Keratinocyte (primary cell): ENCODE measurements at regions not wholly inside any gene's neighbourhood (a gene's known extent, or its start where the extent isn't known, plus 50 kb on each side); places are given as distances from the start of the nearest gene placed in this dataset.

Experiments used
- DNase-seq: peaks from one replicate; pipeline ENCODE4 v3.0.0-alpha.2; 2011; ENCODE audit warnings: low read depth, missing footprints, low spot score
- FAIRE-seq: peaks from 2 replicates; lab custom pipeline; 2011; peaks lifted over from hg19 to GRCh38; lab: Jason Lieb, UNC
- H2AFZ ChIP-seq: 2 replicates; pipeline ENCODE4 v1.6.0; 2012; ENCODE audit warnings: low read length, control low read depth, inconsistent platforms; ENCODE audit not compliant: control insufficient read depth
- H3K27ac ChIP-seq: 2 replicates; pipeline ENCODE4 v1.5.1; 2011; ENCODE audit warnings: low read length; ENCODE audit not compliant: control insufficient read depth, insufficient read depth
- H3K27me3 ChIP-seq: 3 replicates; pipeline ENCODE4 v1.6.0; 2011; ENCODE audit warnings: low read length; ENCODE audit not compliant: control insufficient read depth, insufficient read depth; ENCODE audit errors: extremely low read depth
- H3K36me3 ChIP-seq, 2 experiments: 2 replicates in 1 of 2; 3 replicates in 1 of 2; pipeline ENCODE4 v1.5.1; 2011; ENCODE audit warnings: low read length in 2 of 2, mild to moderate bottlenecking in 1 of 2; ENCODE audit not compliant: control insufficient read depth in 2 of 2, insufficient read depth in 2 of 2; ENCODE audit errors: extremely low read depth in 1 of 2
- H3K4me1 ChIP-seq: 3 replicates; pipeline ENCODE4 v1.5.1; 2011; ENCODE audit warnings: low read length; ENCODE audit not compliant: control insufficient read depth, insufficient read depth; ENCODE audit errors: extremely low read depth
- H3K4me2 ChIP-seq: 3 replicates; pipeline ENCODE4 v1.6.0; 2011; ENCODE audit warnings: low read depth, low read length; ENCODE audit not compliant: control insufficient read depth, insufficient read depth; ENCODE audit errors: extremely low read depth
- H3K4me3 ChIP-seq, 3 experiments: fragments of 200-600 bp in 1 of 3; sonication (generic) in 1 of 3; 2 replicates in 2 of 3; 3 replicates in 1 of 3; pipeline ENCODE4 v1.5.1; 2011 to 2016; ENCODE audit warnings: low read length in 3 of 3, mild to moderate bottlenecking in 3 of 3, control low read depth in 2 of 3, inconsistent platforms in 1 of 3, low read depth in 1 of 3, mixed read lengths in 1 of 3, mixed run types in 1 of 3, moderate library complexity in 1 of 3; ENCODE audit not compliant: control insufficient read depth in 2 of 3, insufficient read depth in 2 of 3; ENCODE audit errors: extremely low read depth in 1 of 3
- H3K79me2 ChIP-seq: 2 replicates; pipeline ENCODE4 v1.6.0; 2012; ENCODE audit warnings: low read length; ENCODE audit not compliant: control insufficient read depth, insufficient read depth
- H3K9ac ChIP-seq: 3 replicates; pipeline ENCODE4 v1.6.0; 2011; ENCODE audit warnings: low read length; ENCODE audit not compliant: control insufficient read depth, insufficient read depth; ENCODE audit errors: extremely low read depth
- H3K9me1 ChIP-seq: 3 replicates; pipeline ENCODE4 v1.6.0; 2011; ENCODE audit warnings: low read length; ENCODE audit not compliant: control insufficient read depth, insufficient read depth; ENCODE audit errors: extremely low read depth
- H3K9me3 ChIP-seq: 2 replicates; pipeline ENCODE4 v1.5.1; 2012; ENCODE audit warnings: low read depth, low read length; ENCODE audit not compliant: control insufficient read depth
- H4K20me1 ChIP-seq: 3 replicates; pipeline ENCODE4 v1.6.0; 2011; ENCODE audit warnings: low read length; ENCODE audit not compliant: control insufficient read depth, insufficient read depth; ENCODE audit errors: extremely low read depth
- EZH2 ChIP-seq: IDR thresholded peaks from one replicate; pipeline ENCODE4 v1.6.1; 2012; ENCODE audit warnings: inconsistent platforms, mild to moderate bottlenecking, low read length, moderate library complexity
- dilution Hi-C: fragments of 300-500 bp; cut with MboI; formaldehyde crosslinking; loops from one replicate; pipeline ENCODE4 v1.7.0; 2020; ENCODE audit warnings: low sequenced_read_pairs; ENCODE audit not compliant: extremely low pct_ligation_motif_present
- TF ChIP-seq, protein P1 (sequence below), 3 experiments: IDR thresholded peaks in 1 of 3; conservative IDR thresholded peaks in 1 of 3; optimal IDR thresholded peaks in 1 of 3; 2 replicates in 2 of 3; 3 replicates in 1 of 3; pipeline versions ENCODE3 to v1.5.1; 2011; ENCODE audit warnings: low read length in 3 of 3, mild to moderate bottlenecking in 3 of 3, moderate library complexity in 2 of 3, control low read depth in 1 of 3, inconsistent platforms in 1 of 3; ENCODE audit not compliant: insufficient read depth in 2 of 3; ENCODE audit errors: extremely low read depth in 1 of 3

DNA sequence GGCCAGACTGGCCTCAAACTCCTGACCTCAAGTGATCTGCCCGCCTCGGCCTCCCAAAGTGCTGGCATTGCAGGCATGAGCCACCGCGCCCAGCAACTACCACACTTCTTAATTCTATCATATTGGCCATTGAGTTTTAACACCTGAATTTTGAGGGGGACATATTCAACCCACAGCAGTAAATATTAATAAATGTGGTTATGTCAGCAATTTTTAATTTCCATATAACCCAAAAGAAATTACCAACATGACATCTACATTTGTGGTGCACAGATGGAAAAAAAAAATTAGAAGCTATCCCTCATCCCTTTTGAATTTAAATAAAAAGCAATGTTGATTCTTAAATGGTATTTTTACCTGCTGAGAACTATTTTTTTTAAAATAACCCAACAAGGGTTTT, 88.7 kb downstream of the SLITRK6 start:
- Histone ChIP-seq H3K27ac (no peak overlapping the region), H4K20me1 (no peaks in the 10 kb centered on the region)
- TF ChIP-seq EZH2, result no peak
- TF ChIP-seq, protein P1, sequence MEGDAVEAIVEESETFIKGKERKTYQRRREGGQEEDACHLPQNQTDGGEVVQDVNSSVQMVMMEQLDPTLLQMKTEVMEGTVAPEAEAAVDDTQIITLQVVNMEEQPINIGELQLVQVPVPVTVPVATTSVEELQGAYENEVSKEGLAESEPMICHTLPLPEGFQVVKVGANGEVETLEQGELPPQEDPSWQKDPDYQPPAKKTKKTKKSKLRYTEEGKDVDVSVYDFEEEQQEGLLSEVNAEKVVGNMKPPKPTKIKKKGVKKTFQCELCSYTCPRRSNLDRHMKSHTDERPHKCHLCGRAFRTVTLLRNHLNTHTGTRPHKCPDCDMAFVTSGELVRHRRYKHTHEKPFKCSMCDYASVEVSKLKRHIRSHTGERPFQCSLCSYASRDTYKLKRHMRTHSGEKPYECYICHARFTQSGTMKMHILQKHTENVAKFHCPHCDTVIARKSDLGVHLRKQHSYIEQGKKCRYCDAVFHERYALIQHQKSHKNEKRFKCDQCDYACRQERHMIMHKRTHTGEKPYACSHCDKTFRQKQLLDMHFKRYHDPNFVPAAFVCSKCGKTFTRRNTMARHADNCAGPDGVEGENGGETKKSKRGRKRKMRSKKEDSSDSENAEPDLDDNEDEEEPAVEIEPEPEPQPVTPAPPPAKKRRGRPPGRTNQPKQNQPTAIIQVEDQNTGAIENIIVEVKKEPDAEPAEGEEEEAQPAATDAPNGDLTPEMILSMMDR (optimal IDR thresholded peaks at IDR 0.05 in 1 of 3, IDR thresholded peaks at IDR 0.05 in 1 of 3, conservative IDR thresholded peaks at IDR 0.05 in 1 of 3; ENCODE audit: extremely low read depth in 1 of 3, insufficient read depth in 2 of 3, low read length in 3 of 3), result no peak

DNA sequence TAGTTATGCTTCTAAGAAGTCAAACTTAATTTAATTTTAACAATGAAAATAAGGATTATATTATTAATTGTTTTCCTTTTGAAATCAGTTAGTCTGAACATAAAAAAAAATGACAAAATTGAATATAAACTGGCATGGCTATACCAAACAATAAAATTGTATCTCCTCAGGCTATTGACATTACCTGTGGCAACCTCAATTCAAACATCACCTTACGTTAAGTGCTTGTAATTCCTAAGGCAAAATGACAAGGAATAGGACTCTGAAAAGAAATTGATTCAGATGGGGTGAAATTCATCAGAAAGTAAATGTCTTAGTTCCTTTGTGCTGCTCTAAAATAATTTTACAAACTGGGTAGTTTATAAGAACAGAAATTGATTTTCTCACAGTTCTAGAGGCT, 89.5 kb downstream of the SLITRK6 start:
- Histone ChIP-seq H3K9ac (no peak overlapping the region), H3K4me3 (no peak overlapping the region), H3K27me3 (no peaks in the 10 kb centered on the region), H3K9me1 (no peaks in the 10 kb centered on the region), H3K4me2 (no peak overlapping the region), H3K27ac (no peak overlapping the region), H3K36me3 (no peaks in the 10 kb centered on the region), H3K4me1 (no peaks in the 10 kb centered on the region), H3K79me2 (no peaks in the 10 kb centered on the region), H4K20me1 (no peaks in the 10 kb centered on the region), H3K9me3 (no peaks in the 10 kb centered on the region), H2AFZ (no peak overlapping the region)
- TF ChIP-seq, protein P1 (optimal IDR thresholded peaks at IDR 0.05 in 1 of 3, IDR thresholded peaks at IDR 0.05 in 1 of 3, conservative IDR thresholded peaks at IDR 0.05 in 1 of 3; ENCODE audit: extremely low read depth in 1 of 3, insufficient read depth in 2 of 3, low read length in 3 of 3), result no peak
- no peak for TF ChIP-seq EZH2
- dilution Hi-C loops, result no loop called here
- DNase-seq (no peak), FAIRE-seq (no peak)

More for the DNA sequence above, 88.7 kb downstream of the SLITRK6 start:
- H3K4me1 ChIP-seq, result no peaks in the 10 kb centered on the region
- H3K4me3 ChIP-seq, result no peak overlapping the region
- no peaks in the 10 kb centered on the region for H3K9me1 ChIP-seq
- no peaks in the 10 kb centered on the region for H3K79me2 ChIP-seq
- FAIRE-seq, result no peak
- H3K4me2 ChIP-seq, result no peak overlapping the region
- H3K27me3 ChIP-seq, result no peaks in the 10 kb centered on the region
- H3K36me3 ChIP-seq, result no peaks in the 10 kb centered on the region
- no peak for DNase-seq
- H2AFZ ChIP-seq, result no peak overlapping the region
- dilution Hi-C loops, result no loop called here
- no peaks in the 10 kb centered on the region for H3K9me3 ChIP-seq
- no peak overlapping the region for H3K9ac ChIP-seq
